D341Med (cell line): ENCODE measurements at regions not wholly inside any gene's neighbourhood (a gene's known extent, or its start where the extent isn't known, plus 50 kb on each side); places are given as distances from the start of the nearest gene placed in this dataset.

Experiments
- DNase-seq: peaks from one replicate; pipeline ENCODE4 v3.0.0; 2012; ENCODE audit warnings: low spot score

DNA sequence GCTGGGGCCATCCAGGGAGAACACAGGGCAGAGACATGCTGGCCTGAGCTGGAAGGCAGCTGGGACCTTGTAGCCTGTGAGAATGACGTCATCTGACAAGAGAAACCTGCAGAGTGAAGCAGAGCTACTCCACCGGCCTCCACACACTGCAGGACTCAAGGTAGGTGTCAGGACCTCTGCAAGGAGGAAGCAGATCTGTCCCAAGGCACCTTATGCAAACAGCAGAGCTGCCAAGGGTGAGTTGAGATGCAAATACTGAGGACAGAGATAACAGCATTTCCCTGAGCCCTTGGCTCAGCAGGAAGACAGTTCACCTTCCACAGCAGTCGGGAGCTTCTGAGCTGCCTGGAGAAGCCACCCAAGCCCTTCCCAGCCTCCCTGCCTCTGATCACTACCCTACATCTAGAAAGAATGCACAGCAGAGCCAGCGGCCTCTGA lies 51.9 kb upstream of the IGSF9B start:
- no peak for DNase-seq

GRCh38 chr11:134013518-134013917 lies 55.4 kb upstream of the JAM3 start:
- DNase-seq = no peak

DNA sequence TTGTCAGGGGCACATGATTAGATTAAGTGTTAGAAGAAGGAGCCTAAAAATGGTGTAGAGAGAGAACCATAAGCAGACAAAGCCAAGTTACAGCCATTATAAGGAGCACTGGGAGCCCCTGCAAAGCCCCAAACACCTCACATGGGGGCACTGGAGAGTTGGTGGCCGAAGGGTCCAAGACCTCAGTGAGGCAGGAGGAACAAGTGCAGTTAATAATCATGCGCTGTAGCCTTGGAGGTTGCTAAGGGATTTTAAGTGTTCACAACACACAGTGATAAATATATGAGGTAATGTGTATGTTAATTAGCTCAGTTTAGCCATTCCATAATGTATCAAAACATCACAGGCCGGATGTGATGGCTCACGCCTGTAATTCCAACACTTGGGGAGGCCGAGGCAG lies 54.4 kb upstream of the JAM3 start:
- DNase-seq = peak; percentile 67

GRCh38 chr11:134015556-134015955 lies 53.3 kb upstream of the JAM3 start:
- DNase-seq = no peak

DNA sequence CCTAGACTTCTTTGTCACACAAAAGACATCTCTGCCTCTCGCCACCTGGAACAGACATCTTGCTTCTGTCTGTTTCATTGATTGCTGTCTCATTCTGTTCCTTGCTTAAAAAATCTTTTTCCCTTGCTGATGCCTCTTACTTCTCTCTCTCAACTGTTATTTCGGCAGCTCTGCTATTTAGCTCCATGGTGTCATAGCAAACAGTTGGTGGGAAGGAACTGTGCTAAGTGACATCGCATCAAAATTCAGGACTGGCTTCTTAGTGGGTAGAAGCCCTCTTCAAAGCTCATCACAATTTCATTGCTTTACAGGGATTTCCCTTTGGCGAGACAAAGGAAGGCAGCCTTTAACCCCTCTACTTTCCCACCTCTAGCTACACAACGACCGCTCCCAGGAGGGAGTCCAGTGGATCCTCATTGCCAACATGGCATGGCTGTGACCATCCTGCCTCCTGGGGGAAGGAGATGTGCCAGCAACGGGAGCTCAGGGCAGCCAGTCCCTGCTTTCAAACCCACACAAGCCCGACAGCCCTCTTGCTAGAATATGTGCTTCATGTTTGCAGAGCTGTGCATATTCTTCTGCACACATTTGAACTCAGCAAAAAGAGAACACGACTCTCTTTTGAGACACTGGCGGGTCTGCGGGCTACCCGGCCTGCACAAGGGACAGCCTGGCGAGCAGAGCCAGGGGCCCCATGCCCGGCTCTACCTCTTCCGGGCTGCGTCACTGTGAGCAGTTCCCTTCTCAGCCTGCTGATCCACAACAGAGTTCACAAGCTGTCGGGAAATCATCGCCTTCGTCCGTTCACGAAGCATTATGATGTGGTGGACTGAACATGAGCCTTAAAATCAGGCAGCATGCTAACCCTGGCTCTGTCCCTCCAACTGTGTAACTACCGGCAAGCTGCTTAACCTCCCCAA lies 51.1 kb upstream of the JAM3 start:
- no peak for DNase-seq
